ENCODE measurements at regions not wholly inside any gene's neighbourhood (a gene's known extent, or its start where the extent isn't known, plus 50 kb on each side); places are given as distances from the start of the nearest gene placed in this dataset.
"Not testable (repeated sequence)": the region's sequence is repeated elsewhere in the genome, so short reads cannot be mapped to it uniquely, and the experiment has no call there.

GRCh38 chr12:33026791-33027190 is 130.2 kb upstream of the PKP2 start:
- H3K79me2 ChIP-seq (ENCODE audit: insufficient read depth, low read depth) = no peaks in the 10 kb centered on the region
- no peak overlapping the region for H3K4me3 ChIP-seq (IDR thresholded peaks at IDR 0.05; ENCODE audit: insufficient read depth, low read depth, low read length)
- no peaks in the 10 kb centered on the region for H4K20me1 ChIP-seq (ENCODE audit: insufficient read depth)
- no peaks in the 10 kb centered on the region for H3K36me3 ChIP-seq (ENCODE audit: insufficient read depth)
- H2AFZ ChIP-seq (ENCODE audit: low read depth) = no peak overlapping the region
- no peak overlapping the region for H3K9ac ChIP-seq
- TF ChIP-seq CTCF (conservative IDR thresholded peaks at IDR 0.05; ENCODE audit: low read depth, low read length) = no peak
- H3K4me1 ChIP-seq (ENCODE audit: low read depth, poor library complexity, severe bottlenecking) = no peaks in the 10 kb centered on the region
- H3K27ac ChIP-seq = no peak overlapping the region
- no peaks in the 10 kb centered on the region for H3K27me3 ChIP-seq (ENCODE audit: insufficient read depth, low read depth)
- H3K4me2 ChIP-seq = no peak overlapping the region

GRCh38 chr12:33022724-33023123 is 126.1 kb upstream of the PKP2 start:
- not testable (repeated sequence) for H3K9ac ChIP-seq; H3K4me2 ChIP-seq; H4K20me1 ChIP-seq (ENCODE audit: insufficient read depth); H3K27me3 ChIP-seq (ENCODE audit: insufficient read depth, low read depth); H2AFZ ChIP-seq (ENCODE audit: low read depth); H3K36me3 ChIP-seq (ENCODE audit: insufficient read depth); H3K4me1 ChIP-seq (ENCODE audit: low read depth, poor library complexity, severe bottlenecking); H3K79me2 ChIP-seq (ENCODE audit: insufficient read depth, low read depth); H3K27ac ChIP-seq; H3K4me3 ChIP-seq (IDR thresholded peaks at IDR 0.05; ENCODE audit: insufficient read depth, low read depth, low read length)

GRCh38 chr12:33017029-33017428 is 120.5 kb upstream of the PKP2 start:
- H3K27ac ChIP-seq; H3K4me3 ChIP-seq (IDR thresholded peaks at IDR 0.05; ENCODE audit: insufficient read depth, low read depth, low read length); H3K27me3 ChIP-seq (ENCODE audit: insufficient read depth, low read depth); H3K4me1 ChIP-seq (ENCODE audit: low read depth, poor library complexity, severe bottlenecking); H3K4me2 ChIP-seq; H3K36me3 ChIP-seq (ENCODE audit: insufficient read depth); H2AFZ ChIP-seq (ENCODE audit: low read depth); H3K79me2 ChIP-seq (ENCODE audit: insufficient read depth, low read depth); H4K20me1 ChIP-seq (ENCODE audit: insufficient read depth); H3K9ac ChIP-seq: not testable (repeated sequence)

- Histone ChIP-seq H3K27ac (no peak overlapping the region), H3K4me3 (IDR thresholded peaks at IDR 0.05; ENCODE audit: insufficient read depth, low read depth, low read length) (no peak overlapping the region), H2AFZ (ENCODE audit: low read depth) (no peak overlapping the region), H3K27me3 (ENCODE audit: insufficient read depth, low read depth) (no peaks in the 10 kb centered on the region), H3K4me2 (no peak overlapping the region), H3K36me3 (ENCODE audit: insufficient read depth) (no peaks in the 10 kb centered on the region), H3K9ac (no peak overlapping the region), H3K4me1 (ENCODE audit: low read depth, poor library complexity, severe bottlenecking) (no peaks in the 10 kb centered on the region), H4K20me1 (ENCODE audit: insufficient read depth) (no peaks in the 10 kb centered on the region), H3K79me2 (ENCODE audit: insufficient read depth, low read depth) (no peaks in the 10 kb centered on the region)
- TF ChIP-seq CTCF (conservative IDR thresholded peaks at IDR 0.05; ENCODE audit: low read depth, low read length) = no peak
Observed at GRCh38 chr12:33012226-33012625, 115.6 kb upstream of the PKP2 start.

- no peak for TF ChIP-seq CTCF (conservative IDR thresholded peaks at IDR 0.05; ENCODE audit: low read depth, low read length)
- no peak overlapping the region for H3K27ac ChIP-seq
- no peaks in the 10 kb centered on the region for H3K79me2 ChIP-seq (ENCODE audit: insufficient read depth, low read depth)
- no peak overlapping the region for H3K4me2 ChIP-seq
- no peak overlapping the region for H3K9ac ChIP-seq
- H3K27me3 ChIP-seq (ENCODE audit: insufficient read depth, low read depth) = no peaks in the 10 kb centered on the region
- no peaks in the 10 kb centered on the region for H3K4me1 ChIP-seq (ENCODE audit: low read depth, poor library complexity, severe bottlenecking)
- H4K20me1 ChIP-seq (ENCODE audit: insufficient read depth) = no peaks in the 10 kb centered on the region
- no peak overlapping the region for H2AFZ ChIP-seq (ENCODE audit: low read depth)
- H3K4me3 ChIP-seq (IDR thresholded peaks at IDR 0.05; ENCODE audit: insufficient read depth, low read depth, low read length) = no peak overlapping the region
- H3K36me3 ChIP-seq (ENCODE audit: insufficient read depth) = no peaks in the 10 kb centered on the region
Observed at GRCh38 chr12:33006106-33006505, 109.5 kb upstream of the PKP2 start.
